Activated CD4-positive, alpha-beta T cell treated with anti-CD3 and anti-CD28 coated beads for 1 hour (primary cell): ENCODE measurements at regions not wholly inside any gene's neighbourhood (a gene's known extent, or its start where the extent isn't known, plus 50 kb on each side); places are given as distances from the start of the nearest gene placed in this dataset.

Experiments
- DNase-seq: peaks from one replicate; pipeline ENCODE4 v3.0.0-alpha.2; 2020

GRCh38 chr6:137737836-137738596, 129.0 kb upstream of the TNFAIP3 start:
- DNase-seq = no peak

DNA sequence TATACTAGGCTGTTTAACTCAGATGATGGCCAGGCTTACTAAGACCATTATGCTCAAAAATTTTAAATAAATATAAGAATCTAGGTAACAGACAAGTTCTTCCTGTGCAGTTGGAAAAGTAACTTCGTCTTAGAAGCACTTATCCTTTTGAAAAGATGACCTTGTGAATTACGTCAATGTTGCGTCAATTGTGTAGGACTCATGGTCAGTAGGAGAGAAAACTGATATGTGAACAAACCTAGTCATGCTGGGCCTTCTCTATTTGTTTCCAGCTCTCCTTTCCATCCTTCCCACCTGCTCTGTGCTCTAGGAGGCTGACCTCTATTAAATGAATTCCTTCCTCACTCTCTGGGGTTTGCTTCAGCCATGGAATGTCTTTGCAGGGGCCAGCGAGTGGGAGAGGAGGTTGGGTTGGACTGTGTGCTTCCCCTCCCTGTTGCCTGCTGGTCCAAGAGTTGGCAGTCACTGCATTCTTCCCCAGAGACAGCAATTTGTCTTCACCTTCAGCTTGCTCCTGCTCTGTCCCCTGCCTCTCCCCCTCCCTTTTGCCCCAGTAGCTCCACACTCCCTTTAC, 128.0 kb upstream of the TNFAIP3 start:
- DNase-seq = no peak

- DNase-seq = no peak
These were observed 127.5 kb upstream of the TNFAIP3 start for GRCh38 chr6:137739544-137739943.

DNA sequence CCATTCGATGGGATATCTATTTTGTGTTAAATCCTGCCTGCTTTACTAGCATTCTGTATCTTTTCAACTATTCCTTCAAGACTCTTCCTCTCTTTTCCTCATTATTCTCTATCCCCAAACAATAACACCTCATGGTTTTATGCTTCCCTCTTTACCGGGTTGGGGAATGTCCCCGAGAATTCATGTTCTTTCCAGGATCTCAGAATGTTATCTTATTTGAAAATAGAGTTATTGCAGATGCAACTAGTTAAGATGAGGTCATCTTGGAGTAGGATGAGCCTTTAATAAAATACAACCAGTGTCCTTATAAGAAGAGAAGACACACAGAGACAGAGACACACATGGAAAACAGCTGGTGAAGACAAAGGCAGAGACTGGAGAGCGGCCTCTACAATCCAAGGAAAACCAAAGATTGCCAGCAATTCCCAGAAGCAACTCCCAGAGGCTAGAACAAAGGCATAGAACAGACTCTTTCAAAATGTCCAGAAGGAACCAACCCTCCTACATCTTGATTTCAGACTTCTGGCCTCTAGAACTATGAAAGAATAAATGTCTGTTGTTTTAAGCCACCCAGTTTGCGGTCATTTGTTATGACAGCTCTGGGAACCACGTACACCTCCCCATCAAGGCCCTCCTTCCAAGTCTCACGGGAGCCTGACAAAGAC, 126.8 kb upstream of the TNFAIP3 start:
- no peak for DNase-seq

DNA sequence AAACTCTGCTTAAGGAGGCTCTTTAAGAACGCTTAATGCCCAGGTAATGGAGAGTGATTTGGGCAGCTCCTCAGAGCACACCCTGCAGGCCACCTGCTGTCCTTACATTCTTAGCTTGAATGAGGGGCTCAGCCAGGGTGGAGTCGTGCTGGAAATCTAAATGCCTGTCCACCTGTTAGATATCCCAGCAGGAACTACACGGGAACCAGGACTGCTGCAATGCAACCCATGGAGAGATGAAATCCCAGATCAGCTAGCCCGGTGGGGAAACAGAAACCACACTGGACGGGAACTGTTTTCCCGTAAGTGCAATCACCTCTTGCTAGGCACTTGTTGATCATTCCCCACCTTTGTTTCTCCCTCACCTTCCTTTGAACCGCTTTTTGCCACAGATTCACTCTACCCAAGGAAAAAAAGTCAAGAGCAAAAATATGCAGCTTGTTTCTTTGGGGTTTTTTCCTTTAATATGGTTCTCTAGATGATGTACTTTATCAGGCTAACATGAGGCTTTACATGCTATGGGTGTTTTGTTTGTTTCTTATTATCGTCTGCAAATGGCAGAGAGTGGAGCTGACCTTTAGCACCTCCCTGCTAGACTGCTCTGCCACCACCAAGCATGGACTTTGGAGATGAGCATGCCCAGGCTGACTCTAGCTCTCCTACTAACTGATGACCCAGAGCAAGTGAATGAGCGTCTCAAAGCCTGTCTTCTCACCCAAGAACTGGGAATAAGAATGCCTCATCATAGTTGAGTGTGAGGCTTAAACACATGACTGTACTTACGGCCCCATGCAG, 125.9 kb upstream of the TNFAIP3 start:
- no peak for DNase-seq

GRCh38 chr6:137743493-137743892, 123.6 kb upstream of the TNFAIP3 start:
- no peak for DNase-seq

DNA sequence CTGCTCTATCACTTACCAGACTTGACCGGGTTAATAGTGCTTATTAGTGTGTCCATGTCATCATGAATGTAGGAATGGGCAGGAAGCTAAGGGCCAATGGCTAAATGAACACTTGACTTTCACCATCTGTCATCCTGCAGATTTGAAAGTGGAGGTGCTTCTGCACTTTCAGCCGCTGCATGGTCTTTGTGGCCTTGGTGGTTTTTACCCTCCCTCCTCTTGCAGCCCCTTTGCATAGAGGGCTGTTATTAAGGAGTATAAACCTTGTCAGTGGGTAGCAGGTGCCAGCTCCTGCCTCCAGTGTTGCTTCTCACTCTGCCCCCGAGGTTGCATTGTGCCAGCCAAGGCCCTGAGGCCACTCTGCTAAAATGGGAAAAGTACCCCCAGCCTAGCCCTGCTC, 122.2 kb upstream of the TNFAIP3 start:
- no peak for DNase-seq

- DNase-seq = no peak
These were observed 121.7 kb upstream of the TNFAIP3 start for GRCh38 chr6:137745321-137745720.

GRCh38 chr6:137746264-137746663, 120.8 kb upstream of the TNFAIP3 start:
- DNase-seq = no peak

DNA sequence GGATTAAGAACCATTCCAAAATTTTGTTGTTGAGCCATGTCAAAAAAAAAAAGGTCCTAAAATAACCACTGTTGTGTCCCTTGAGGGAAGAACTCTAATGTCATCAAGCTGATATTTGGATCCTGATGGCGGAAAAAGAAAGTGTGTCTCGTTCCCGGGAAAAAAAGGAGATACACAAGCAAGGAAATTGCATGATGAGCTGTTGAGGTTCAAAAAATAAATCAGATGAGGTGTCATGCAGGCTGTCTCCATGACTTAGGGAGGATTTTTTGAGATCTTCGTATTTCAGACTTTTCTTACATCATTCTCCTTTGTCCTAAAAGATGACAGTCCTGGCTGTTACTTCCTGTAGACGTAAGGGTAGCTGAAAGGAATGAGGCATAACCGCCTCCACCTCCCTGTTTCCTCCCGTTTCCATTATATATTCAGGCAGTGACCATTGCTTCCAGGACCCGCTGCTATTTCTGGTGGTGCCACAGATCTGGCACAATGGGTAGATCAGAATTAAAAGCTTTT, 117.3 kb upstream of the TNFAIP3 start:
- no peak for DNase-seq

DNA sequence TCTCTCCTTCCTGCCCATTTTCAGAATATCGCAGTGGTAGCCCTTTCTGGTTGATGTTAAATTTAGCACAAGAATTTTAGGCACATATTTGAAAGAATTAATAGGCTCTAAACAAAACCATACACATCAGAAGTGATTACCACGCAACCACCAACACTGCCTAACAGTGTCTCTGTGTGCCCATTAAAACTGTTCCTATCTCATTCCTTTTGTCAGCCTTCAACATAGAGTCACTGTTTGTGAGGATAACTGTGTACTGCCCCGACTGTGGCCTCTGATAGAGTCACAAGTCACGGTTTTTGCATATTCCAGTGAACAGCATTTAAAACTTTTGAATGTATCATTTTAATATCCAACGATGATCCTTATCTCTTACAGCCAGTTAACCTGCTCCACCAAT, 116.8 kb upstream of the TNFAIP3 start:
- DNase-seq = no peak

DNA sequence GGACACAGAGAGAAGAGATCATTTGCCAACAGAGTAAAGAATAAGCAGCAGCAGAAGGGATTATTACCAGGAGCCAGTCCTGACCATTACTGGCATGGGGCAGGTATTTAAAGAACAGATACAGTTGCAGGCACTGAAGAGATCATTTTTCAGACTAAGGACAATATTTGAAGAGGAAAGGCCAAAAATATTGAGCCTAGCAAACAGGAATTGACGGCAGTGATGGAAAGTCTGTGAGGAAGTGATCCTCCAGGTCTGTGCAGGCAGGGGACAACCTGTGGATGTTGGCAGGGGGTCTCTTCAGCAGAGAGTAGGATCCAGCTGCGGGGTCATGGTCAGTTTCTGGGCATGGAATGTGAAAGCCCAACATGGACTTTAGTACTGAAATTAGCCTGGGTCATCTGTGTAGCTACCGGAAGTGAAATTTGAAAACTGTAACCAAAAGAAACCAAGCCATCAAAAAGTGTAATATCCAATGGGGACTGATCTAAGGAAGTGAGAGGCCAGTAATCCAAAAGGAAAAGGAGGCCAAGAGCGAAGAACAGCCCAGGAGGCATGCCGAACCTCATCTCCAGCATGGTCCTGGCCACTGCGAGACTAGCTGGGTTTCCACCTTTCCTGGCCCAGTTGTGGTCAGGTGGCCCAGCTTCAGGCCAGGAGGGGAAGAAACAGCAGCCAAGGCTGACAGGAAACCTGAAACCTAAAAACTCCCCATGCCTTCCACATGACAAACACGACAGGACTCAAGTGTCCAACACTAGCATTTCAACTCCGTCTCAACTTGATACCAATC, 115.1 kb upstream of the TNFAIP3 start:
- no peak for DNase-seq

DNA sequence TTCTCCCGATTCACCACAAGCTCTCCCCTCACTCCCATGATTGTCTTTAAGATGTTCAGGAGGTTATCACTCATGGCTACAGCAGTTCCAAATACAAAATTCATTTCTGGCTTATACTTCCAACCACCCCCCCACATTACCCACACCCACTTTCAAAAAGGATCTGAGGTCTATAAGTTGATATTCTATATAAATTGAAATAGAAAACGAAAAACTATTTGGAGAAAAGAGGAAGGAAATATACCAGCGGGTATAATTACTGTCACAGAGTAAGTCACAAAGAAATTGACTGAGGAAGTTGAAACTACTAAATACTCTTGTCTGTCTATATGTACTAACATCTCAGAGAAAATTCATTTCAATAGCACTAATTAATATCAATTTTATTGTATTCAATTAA, 112.7 kb upstream of the TNFAIP3 start:
- DNase-seq = no peak

- no peak for DNase-seq
These were observed 112.2 kb upstream of the TNFAIP3 start for GRCh38 chr6:137754866-137755265.

DNA sequence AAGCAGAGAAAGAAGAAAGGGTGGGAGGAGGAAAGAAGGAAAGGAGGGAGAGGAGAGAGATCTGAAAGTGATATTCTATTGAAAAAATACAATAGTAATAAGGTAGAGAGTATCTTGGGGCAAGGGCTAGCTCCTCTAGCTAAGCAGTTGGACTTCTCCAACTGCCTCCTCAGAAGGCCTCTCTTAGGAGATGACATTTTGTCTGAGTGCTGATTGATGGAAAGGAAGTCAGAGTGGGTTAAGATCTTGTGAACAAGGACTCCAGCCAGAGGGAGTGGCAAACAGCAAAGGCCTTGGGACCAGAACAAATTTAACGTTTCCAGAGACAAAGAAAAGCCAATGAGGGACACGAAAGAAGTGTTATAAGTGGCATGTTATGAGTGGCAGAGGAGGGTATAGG, 111.8 kb upstream of the TNFAIP3 start:
- DNase-seq = no peak

- DNase-seq = no peak
These were observed 110.3 kb upstream of the TNFAIP3 start for GRCh38 chr6:137756788-137757187.

GRCh38 chr6:137758661-137759060, 108.4 kb upstream of the TNFAIP3 start:
- no peak for DNase-seq

DNA sequence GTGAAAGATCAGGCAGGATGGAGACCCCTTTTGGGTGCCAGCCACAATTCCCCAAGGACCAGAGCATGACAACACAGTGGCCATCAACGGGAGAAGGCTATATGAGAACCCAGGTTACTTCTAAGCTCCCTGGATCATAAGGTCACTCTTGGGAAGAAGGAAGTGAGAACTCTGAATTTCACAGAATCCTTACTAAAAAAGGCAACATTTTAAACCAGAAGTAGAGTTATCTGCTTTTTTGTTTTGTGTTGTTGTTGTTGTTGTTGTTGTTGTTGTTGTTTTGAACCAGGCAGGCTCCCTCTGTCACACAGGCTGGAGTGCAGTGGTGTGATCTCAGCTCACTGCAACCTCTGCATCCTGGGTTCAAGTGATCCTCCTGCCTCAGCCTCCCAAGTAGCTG, 107.4 kb upstream of the TNFAIP3 start:
- no peak for DNase-seq

DNA sequence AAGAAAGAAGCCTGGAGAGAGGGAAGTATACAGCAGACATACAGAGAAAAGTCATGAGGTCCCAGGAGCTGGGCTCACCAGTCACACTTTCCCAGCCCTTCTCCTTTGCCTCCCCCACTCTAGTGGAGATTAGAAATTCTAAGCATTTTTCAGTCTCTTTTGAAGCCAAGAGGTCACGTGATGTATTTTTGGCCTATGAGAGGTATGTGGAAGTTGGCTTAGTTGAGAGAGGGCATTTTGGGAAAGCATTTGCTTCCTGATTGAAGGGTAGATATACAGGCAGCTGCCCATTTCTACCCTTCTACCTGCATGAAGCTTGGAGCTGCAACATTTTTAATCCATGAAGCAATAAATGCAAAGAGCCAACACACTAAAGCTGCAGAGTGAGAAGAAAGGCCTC, 106.0 kb upstream of the TNFAIP3 start:
- no peak for DNase-seq

- DNase-seq = no peak
These were observed 105.6 kb upstream of the TNFAIP3 start for GRCh38 chr6:137761487-137761886.

- no peak for DNase-seq
These were observed 104.6 kb upstream of the TNFAIP3 start for GRCh38 chr6:137762168-137763090.
